ENCODE measurements at regions not wholly inside any gene's neighbourhood (a gene's known extent, or its start where the extent isn't known, plus 50 kb on each side); places are given as distances from the start of the nearest gene placed in this dataset.
"Not testable (repeated sequence)": the region's sequence is repeated elsewhere in the genome, so short reads cannot be mapped to it uniquely, and the experiment has no call there.

GRCh38 chr2:226573158-226573557 is 226.5 kb downstream of the IRS1 start:
- DNase-seq = no peak

GRCh38 chr2:226564667-226565066 is 235.0 kb downstream of the IRS1 start:
- DNase-seq = no peak

GRCh38 chr2:226561962-226562361 is 237.7 kb downstream of the IRS1 start:
- DNase-seq = no peak

GRCh38 chr2:226560325-226560724 is 239.3 kb downstream of the IRS1 start:
- no peak for DNase-seq

GRCh38 chr2:226559536-226559935 is 240.1 kb downstream of the IRS1 start:
- DNase-seq = no peak

GRCh38 chr2:226558418-226558817 is 241.2 kb downstream of the IRS1 start:
- no peak for DNase-seq

GRCh38 chr2:226556050-226556449 is 243.6 kb downstream of the IRS1 start:
- DNase-seq = no peak

- peak; percentile 15 for DNase-seq
Observed at GRCh38 chr2:226554701-226555100, 244.9 kb downstream of the IRS1 start.

- no peak for DNase-seq
Observed at GRCh38 chr2:226553333-226553732, 246.3 kb downstream of the IRS1 start.

- DNase-seq = peak; percentile 92
Observed at GRCh38 chr2:226552571-226553285, 246.9 kb downstream of the IRS1 start.

- no peak for DNase-seq
Observed at GRCh38 chr2:226551522-226552250, 247.9 kb downstream of the IRS1 start.

GRCh38 chr2:226550801-226551200 is 248.8 kb downstream of the IRS1 start:
- DNase-seq = no peak

- DNase-seq = no peak
Observed at GRCh38 chr2:226548732-226549131, 250.9 kb downstream of the IRS1 start.

GRCh38 chr2:226544596-226545210 is 254.9 kb downstream of the IRS1 start:
- DNase-seq = no peak

- no peak for DNase-seq
Observed at GRCh38 chr2:226540204-226540994, 259.2 kb downstream of the IRS1 start.

- DNase-seq = no peak
Observed at GRCh38 chr2:226536410-226536809, 263.2 kb downstream of the IRS1 start.

GRCh38 chr2:226532976-226533375 is 266.6 kb downstream of the IRS1 start:
- not testable (repeated sequence) for DNase-seq

GRCh38 chr2:226531061-226531810 is 268.4 kb downstream of the IRS1 start:
- DNase-seq = no peak

- no peak for DNase-seq
Observed at GRCh38 chr2:226529556-226529955, 270.1 kb downstream of the IRS1 start.

GRCh38 chr2:226526716-226527115 is 272.9 kb downstream of the IRS1 start:
- DNase-seq = no peak

- no peak for DNase-seq
Observed at GRCh38 chr2:226524381-226524843, 275.2 kb downstream of the IRS1 start.

- DNase-seq = no peak
Observed at GRCh38 chr2:226520723-226521122, 278.9 kb downstream of the IRS1 start.
